GM23338 (cell line): ENCODE measurements at regions not wholly inside any gene's neighbourhood (a gene's known extent, or its start where the extent isn't known, plus 50 kb on each side); places are given as distances from the start of the nearest gene placed in this dataset.

Source experiments
- ATAC-seq: fragments of 200-7000 bp; cut with Tn5 transposase; 3 replicates; pipeline ENCODE4 v1.9.1; 2020
- DNase-seq: peaks from one replicate; pipeline ENCODE4 v3.0.0-alpha.2; 2015; ENCODE audit warnings: low spot score
- H2AFZ ChIP-seq: fragments of 200-600 bp; sonication (generic); 2 replicates; pipeline ENCODE4 v1.8.0; 2016; ENCODE audit warnings: antibody characterized with exemption, mild to moderate bottlenecking, moderate library complexity
- H3F3A ChIP-seq: fragments of 200-600 bp; sonication (generic); replicated peaks from 2 replicates; pipeline ENCODE4 v1.8.0; 2017; ENCODE audit warnings: antibody characterized with exemption, mixed run types, low read depth
- H3K27ac ChIP-seq: fragments of 200-600 bp; sonication (generic); 2 replicates; pipeline ENCODE4 v1.6.1; 2016; ENCODE audit warnings: low read depth
- H3K27me3 ChIP-seq: fragments of 200-600 bp; sonication (generic); 2 replicates; pipeline ENCODE4 v1.8.0; 2016; ENCODE audit warnings: mild to moderate bottlenecking, mixed run types, moderate library complexity; ENCODE audit not compliant: insufficient read depth
- H3K36me3 ChIP-seq: fragments of 200-600 bp; sonication (generic); 2 replicates; pipeline ENCODE4 v1.8.0; 2016; ENCODE audit warnings: mild to moderate bottlenecking; ENCODE audit not compliant: insufficient read depth
- H3K4me1 ChIP-seq: fragments of 200-600 bp; sonication (generic); 2 replicates; pipeline ENCODE4 v1.8.0; 2016; ENCODE audit warnings: mild to moderate bottlenecking, moderate library complexity; ENCODE audit not compliant: insufficient read depth
- H3K4me2 ChIP-seq: fragments of 200-600 bp; sonication (generic); 2 replicates; pipeline ENCODE4 v1.7.1; 2017; ENCODE audit warnings: mixed run types
- H3K4me3 ChIP-seq: fragments of 200-600 bp; sonication (generic); 2 replicates; pipeline ENCODE4 v1.6.1; 2016; ENCODE audit warnings: mixed run types
- H3K79me2 ChIP-seq: fragments of 200-600 bp; sonication (generic); replicated peaks from 2 replicates; pipeline ENCODE4 v1.8.0; 2017; ENCODE audit warnings: mild to moderate bottlenecking; ENCODE audit not compliant: insufficient read depth
- H3K9me2 ChIP-seq: fragments of 200-600 bp; sonication (generic); 2 replicates; pipeline ENCODE4 v1.8.0; 2017; ENCODE audit not compliant: insufficient read depth
- H4K20me1 ChIP-seq: fragments of 200-600 bp; sonication (generic); replicated peaks from 2 replicates; pipeline ENCODE4 v1.8.0; 2017; ENCODE audit warnings: mild to moderate bottlenecking; ENCODE audit not compliant: insufficient read depth
- H3K27ac Mint-ChIP-seq: 2 replicates; pipeline ENCODE4 v1.8.0; 2020; ENCODE audit warnings: inconsistent platforms, mild to moderate bottlenecking, moderate library complexity, mixed read lengths
- H3K27me3 Mint-ChIP-seq: 3 replicates; pipeline ENCODE4 v1.8.0; 2022; ENCODE audit warnings: low read depth, mild to moderate bottlenecking, moderate library complexity, mixed read lengths, inconsistent platforms; ENCODE audit not compliant: insufficient read depth, poor library complexity
- H3K36me3 Mint-ChIP-seq: 3 replicates; pipeline ENCODE4 v1.8.0; 2021; ENCODE audit warnings: low read depth, mild to moderate bottlenecking, inconsistent platforms, moderate library complexity, mixed read lengths
- H3K4me1 Mint-ChIP-seq: 3 replicates; pipeline ENCODE4 v1.8.0; 2020; ENCODE audit warnings: mild to moderate bottlenecking, inconsistent platforms, mixed read lengths
- H3K4me3 Mint-ChIP-seq: 3 replicates; pipeline ENCODE4 v1.8.0; 2021; ENCODE audit warnings: moderate library complexity, mild to moderate bottlenecking, inconsistent platforms, mixed read lengths
- H3K9me3 Mint-ChIP-seq: 3 replicates; pipeline ENCODE4 v1.8.0; 2020; ENCODE audit warnings: moderate library complexity, mild to moderate bottlenecking, inconsistent platforms, mixed read lengths
- EZH2 ChIP-seq: fragments of 200-600 bp; sonication (generic); IDR thresholded peaks from one replicate; pipeline ENCODE4 v1.8.0; 2017; ENCODE audit warnings: antibody characterized with exemption, mild to moderate bottlenecking, low read depth; ENCODE audit not compliant: unreplicated experiment
- EZH2phosphoT487 ChIP-seq: fragments of 200-600 bp; sonication (generic); IDR thresholded peaks from one replicate; pipeline ENCODE4 v1.8.1; 2018; ENCODE audit warnings: antibody characterized with exemption; ENCODE audit not compliant: unreplicated experiment
- JUNB ChIP-seq: IDR thresholded peaks from one replicate; pipeline ENCODE4 v1.6.1; 2016; ENCODE audit warnings: antibody characterized with exemption; ENCODE audit not compliant: unreplicated experiment
- ZNF114 ChIP-seq: fragments of 250-450 bp; sonication (Bioruptor Pico); IDR thresholded peaks from 2 replicates; pipeline ENCODE4 v1.5.0; 2020; ENCODE audit warnings: mild to moderate bottlenecking, moderate library complexity
- ZNF331 ChIP-seq: fragments of 250-450 bp; sonication (Bioruptor Pico); IDR thresholded peaks from 2 replicates; pipeline ENCODE4 v1.5.0; 2020; ENCODE audit warnings: low read depth, mild to moderate bottlenecking, moderate library complexity
- TF ChIP-seq, protein P1 (sequence below): IDR thresholded peaks from one replicate; pipeline ENCODE4 v1.6.1; 2018; ENCODE audit warnings: antibody characterized with exemption; ENCODE audit not compliant: unreplicated experiment
- TF ChIP-seq, protein P2 (sequence below): IDR thresholded peaks from 2 replicates; pipeline ENCODE4 v1.6.1; 2016; ENCODE audit warnings: antibody characterized with exemption

DNA sequence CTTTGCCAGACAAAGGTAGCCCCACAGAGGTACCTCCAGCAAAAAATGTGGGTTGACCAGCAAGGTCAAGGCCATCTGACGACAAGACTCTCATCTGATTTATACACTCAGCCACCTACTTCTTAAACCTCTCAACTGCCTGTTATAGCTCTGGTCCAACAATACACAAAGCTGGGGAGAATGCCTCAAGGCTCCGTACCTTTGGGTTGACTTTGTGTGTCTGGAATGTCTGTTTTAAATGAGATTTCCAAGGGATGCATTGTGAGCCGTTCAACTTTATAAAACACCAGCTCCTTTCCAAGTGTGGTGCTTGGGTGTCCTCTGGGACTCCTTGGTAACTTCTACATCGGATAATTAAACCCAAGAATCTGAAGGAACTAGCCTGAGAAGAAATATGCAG lies 167.0 kb upstream of the RPL34 start:
- no peak overlapping the region for H3K27ac Mint-ChIP-seq
- no peaks in the 10 kb centered on the region for H3K9me3 Mint-ChIP-seq
- no peak for ATAC-seq
- no peak overlapping the region for H3K27ac ChIP-seq
- no peaks in the 10 kb centered on the region for H4K20me1 ChIP-seq
- no peak for TF ChIP-seq ZNF331 (CRISPR knock-in tag)
- TF ChIP-seq, protein P1, sequence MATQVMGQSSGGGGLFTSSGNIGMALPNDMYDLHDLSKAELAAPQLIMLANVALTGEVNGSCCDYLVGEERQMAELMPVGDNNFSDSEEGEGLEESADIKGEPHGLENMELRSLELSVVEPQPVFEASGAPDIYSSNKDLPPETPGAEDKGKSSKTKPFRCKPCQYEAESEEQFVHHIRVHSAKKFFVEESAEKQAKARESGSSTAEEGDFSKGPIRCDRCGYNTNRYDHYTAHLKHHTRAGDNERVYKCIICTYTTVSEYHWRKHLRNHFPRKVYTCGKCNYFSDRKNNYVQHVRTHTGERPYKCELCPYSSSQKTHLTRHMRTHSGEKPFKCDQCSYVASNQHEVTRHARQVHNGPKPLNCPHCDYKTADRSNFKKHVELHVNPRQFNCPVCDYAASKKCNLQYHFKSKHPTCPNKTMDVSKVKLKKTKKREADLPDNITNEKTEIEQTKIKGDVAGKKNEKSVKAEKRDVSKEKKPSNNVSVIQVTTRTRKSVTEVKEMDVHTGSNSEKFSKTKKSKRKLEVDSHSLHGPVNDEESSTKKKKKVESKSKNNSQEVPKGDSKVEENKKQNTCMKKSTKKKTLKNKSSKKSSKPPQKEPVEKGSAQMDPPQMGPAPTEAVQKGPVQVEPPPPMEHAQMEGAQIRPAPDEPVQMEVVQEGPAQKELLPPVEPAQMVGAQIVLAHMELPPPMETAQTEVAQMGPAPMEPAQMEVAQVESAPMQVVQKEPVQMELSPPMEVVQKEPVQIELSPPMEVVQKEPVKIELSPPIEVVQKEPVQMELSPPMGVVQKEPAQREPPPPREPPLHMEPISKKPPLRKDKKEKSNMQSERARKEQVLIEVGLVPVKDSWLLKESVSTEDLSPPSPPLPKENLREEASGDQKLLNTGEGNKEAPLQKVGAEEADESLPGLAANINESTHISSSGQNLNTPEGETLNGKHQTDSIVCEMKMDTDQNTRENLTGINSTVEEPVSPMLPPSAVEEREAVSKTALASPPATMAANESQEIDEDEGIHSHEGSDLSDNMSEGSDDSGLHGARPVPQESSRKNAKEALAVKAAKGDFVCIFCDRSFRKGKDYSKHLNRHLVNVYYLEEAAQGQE = no peak
- no peaks in the 10 kb centered on the region for H3K79me2 ChIP-seq
- H3K4me3 ChIP-seq = no peak overlapping the region
- DNase-seq = no peak
- H3F3A ChIP-seq = no peaks in the 10 kb centered on the region
- H3K4me2 ChIP-seq = no peak overlapping the region
- H3K27me3 ChIP-seq = no peaks in the 10 kb centered on the region
- peak overlapping the region; percentile 83; the same call in 1 of the 2 replicates for H2AFZ ChIP-seq
- no peaks in the 10 kb centered on the region for H3K27me3 Mint-ChIP-seq
- H3K9me2 ChIP-seq = no peaks in the 10 kb centered on the region
- H3K4me3 Mint-ChIP-seq = no peak overlapping the region
- H3K4me1 ChIP-seq = no peaks in the 10 kb centered on the region
- no peaks in the 10 kb centered on the region for H3K36me3 ChIP-seq
- no peaks in the 10 kb centered on the region for H3K36me3 Mint-ChIP-seq
- H3K4me1 Mint-ChIP-seq = no peaks in the 10 kb centered on the region

DNA sequence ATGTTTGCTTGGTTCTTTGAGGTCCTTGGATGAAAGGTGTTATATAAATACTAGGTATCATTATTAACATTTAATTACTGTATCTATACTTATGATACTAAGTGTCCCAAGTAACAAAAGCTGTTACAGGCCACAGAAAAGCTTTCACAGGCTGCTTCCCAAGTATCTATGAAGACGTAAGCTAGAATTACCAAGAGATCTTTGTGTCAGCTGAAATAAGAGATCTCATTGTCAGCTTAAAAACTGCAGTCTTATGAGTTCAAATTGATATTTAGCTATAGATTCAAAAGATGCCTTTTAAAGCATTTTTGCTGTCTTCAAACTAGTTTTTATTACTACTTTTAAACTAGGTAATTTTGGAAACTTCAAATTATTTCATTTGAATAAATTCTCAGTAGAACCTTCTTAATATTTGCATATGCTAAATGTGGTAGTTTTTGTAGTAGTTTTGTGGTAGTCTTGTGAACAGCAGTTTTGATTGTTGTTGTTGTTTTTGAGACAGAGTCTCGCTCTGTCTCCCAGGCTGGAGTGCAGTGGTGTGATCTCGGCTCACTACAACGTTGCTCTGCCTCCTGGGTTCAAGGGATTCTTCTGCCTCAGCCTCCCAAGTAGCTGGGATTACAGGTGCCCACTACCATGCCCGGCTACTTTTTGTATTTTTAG lies 170.0 kb upstream of the RPL34 start:
- H3K27ac ChIP-seq = no peak overlapping the region
- no peak overlapping the region for H3K27ac Mint-ChIP-seq
- ATAC-seq = no peak
- H3F3A ChIP-seq = no peaks in the 10 kb centered on the region
- no peaks in the 10 kb centered on the region for H3K9me2 ChIP-seq
- H3K27me3 ChIP-seq = no peaks in the 10 kb centered on the region
- no peaks in the 10 kb centered on the region for H3K79me2 ChIP-seq
- no peak overlapping the region for H3K4me3 ChIP-seq
- H3K36me3 Mint-ChIP-seq = no peaks in the 10 kb centered on the region
- no peaks in the 10 kb centered on the region for H4K20me1 ChIP-seq
- H2AFZ ChIP-seq = no peak overlapping the region
- H3K36me3 ChIP-seq = no peaks in the 10 kb centered on the region
- H3K4me1 Mint-ChIP-seq = no peaks in the 10 kb centered on the region
- H3K4me1 ChIP-seq = no peaks in the 10 kb centered on the region
- H3K4me3 Mint-ChIP-seq = no peak overlapping the region
- H3K4me2 ChIP-seq = no peak overlapping the region
- no peaks in the 10 kb centered on the region for H3K27me3 Mint-ChIP-seq
- no peaks in the 10 kb centered on the region for H3K9me3 Mint-ChIP-seq
- DNase-seq = no peak
- TF ChIP-seq ZNF114 (CRISPR knock-in tag) (no peak), ZNF331 (CRISPR knock-in tag) (no peak), JUNB (no peak), EZH2phosphoT487 (no peak), EZH2 (no peak)
- TF ChIP-seq, protein P2, sequence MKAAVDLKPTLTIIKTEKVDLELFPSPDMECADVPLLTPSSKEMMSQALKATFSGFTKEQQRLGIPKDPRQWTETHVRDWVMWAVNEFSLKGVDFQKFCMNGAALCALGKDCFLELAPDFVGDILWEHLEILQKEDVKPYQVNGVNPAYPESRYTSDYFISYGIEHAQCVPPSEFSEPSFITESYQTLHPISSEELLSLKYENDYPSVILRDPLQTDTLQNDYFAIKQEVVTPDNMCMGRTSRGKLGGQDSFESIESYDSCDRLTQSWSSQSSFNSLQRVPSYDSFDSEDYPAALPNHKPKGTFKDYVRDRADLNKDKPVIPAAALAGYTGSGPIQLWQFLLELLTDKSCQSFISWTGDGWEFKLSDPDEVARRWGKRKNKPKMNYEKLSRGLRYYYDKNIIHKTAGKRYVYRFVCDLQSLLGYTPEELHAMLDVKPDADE = no peak
- TF ChIP-seq, protein P1 = no peak
